ENCODE measurements at regions not wholly inside any gene's neighbourhood (a gene's known extent, or its start where the extent isn't known, plus 50 kb on each side); places are given as distances from the start of the nearest gene placed in this dataset.

- TF ChIP-seq, protein P1, sequence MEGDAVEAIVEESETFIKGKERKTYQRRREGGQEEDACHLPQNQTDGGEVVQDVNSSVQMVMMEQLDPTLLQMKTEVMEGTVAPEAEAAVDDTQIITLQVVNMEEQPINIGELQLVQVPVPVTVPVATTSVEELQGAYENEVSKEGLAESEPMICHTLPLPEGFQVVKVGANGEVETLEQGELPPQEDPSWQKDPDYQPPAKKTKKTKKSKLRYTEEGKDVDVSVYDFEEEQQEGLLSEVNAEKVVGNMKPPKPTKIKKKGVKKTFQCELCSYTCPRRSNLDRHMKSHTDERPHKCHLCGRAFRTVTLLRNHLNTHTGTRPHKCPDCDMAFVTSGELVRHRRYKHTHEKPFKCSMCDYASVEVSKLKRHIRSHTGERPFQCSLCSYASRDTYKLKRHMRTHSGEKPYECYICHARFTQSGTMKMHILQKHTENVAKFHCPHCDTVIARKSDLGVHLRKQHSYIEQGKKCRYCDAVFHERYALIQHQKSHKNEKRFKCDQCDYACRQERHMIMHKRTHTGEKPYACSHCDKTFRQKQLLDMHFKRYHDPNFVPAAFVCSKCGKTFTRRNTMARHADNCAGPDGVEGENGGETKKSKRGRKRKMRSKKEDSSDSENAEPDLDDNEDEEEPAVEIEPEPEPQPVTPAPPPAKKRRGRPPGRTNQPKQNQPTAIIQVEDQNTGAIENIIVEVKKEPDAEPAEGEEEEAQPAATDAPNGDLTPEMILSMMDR (IDR thresholded peaks at IDR 0.05 in 2 of 3, conservative IDR thresholded peaks at IDR 0.05 in 1 of 3; ENCODE audit: insufficient read depth in 2 of 3, low read depth in 1 of 3, low read length in 3 of 3), result no peak
- TF ChIP-seq RBFOX2 (IDR thresholded peaks at IDR 0.05; ENCODE audit: low read depth, low read length) (no peak), IRF2 (CRISPR knock-in tag; IDR thresholded peaks at IDR 0.05) (no peak), ZBTB8A (IDR thresholded peaks at IDR 0.05; ENCODE audit: partially characterized antibody) (no peak), CREB3 (tag; conservative IDR thresholded peaks at IDR 0.05; ENCODE audit: low read depth) (no peak)
These were observed 88.4 kb upstream of the TLE3 start for GRCh38 chr15:70186152-70186551.
